Right ventricle myocardium superior (tissue), 1 donor: ENCODE measurements at regions not wholly inside any gene's neighbourhood (a gene's known extent, or its start where the extent isn't known, plus 50 kb on each side); places are given as distances from the start of the nearest gene placed in this dataset.
A peak's percentile ranks its signal among the peaks of the same experiment; 100 is the strongest.

Experiments
- ATAC-seq: fragments of 200-7000 bp; cut with Tn5 transposase; one replicate; pipeline ENCODE4 v1.9.1; 2020; ENCODE audit warnings: mild to moderate bottlenecking; ENCODE audit not compliant: poor library complexity
- DNase-seq: peaks from one replicate; pipeline ENCODE4 v3.0.0-alpha.2; 2020
- intact Hi-C: fragments of 100-400 bp; cut with DNase I; formaldehyde crosslinking; loops from one replicate; pipeline ENCODE4 v1.11.2; 2022
- donor health status: DM: no; HTN: yes; CAD: no; lungs with severe emphysema.

DNA sequence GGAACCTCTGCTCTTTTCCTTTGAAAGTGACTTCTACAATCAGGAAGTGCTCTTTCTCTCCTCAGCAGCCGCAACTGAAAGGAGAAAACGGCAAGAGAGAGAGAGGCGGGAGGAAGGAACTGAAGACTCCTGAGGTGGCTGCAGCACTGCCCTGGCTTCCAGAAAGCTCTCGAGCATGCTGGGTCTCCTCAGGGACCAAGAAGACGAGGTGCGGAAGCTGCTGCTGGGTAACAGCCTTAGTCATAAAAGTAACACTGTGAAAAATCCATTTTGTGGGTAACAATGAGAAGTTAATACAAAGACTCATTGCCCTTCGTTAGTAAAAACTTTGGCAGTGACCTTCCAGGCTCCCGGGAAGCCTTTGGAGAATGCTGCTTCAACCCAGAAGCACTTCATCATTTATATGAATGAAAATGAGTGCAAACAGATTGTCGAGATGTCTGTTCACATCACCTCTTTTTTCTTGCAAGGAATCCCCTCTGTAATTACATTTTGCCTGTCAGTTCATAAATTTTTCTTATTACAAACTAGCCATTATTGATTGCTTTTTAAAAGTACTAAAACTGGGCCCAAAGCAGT, 473.4 kb downstream of the SOX6 start:
- DNase-seq (no peak), ATAC-seq (peak; percentile 22)
- intact Hi-C loops: no loop called here

GRCh38 chr11:15883455-15883920, 472.9 kb downstream of the SOX6 start:
- no peak for DNase-seq
- peak; percentile 61 for ATAC-seq
- intact Hi-C loops: no loop called here

DNA sequence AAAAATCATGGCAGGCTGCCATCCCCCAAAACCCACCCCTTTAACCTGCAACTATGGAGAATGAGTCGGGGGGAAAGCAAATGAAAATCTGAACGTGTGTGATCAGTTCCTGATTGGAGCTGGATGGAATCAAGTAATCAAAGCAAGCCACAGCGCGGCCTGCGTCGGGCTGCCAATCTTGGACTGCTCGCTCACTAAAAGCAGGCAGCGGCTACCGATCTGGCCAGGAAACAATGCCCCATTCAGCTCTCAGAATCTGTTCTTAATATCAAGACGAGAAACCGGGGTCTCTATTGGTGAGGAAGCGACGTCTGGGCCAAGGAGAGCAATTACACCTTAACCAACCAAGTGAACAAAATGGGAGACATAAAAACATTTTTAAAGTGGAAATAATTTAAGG, 472.2 kb downstream of the SOX6 start:
- ATAC-seq (no peak), DNase-seq (no peak)
- intact Hi-C loops: no loop called here

DNA sequence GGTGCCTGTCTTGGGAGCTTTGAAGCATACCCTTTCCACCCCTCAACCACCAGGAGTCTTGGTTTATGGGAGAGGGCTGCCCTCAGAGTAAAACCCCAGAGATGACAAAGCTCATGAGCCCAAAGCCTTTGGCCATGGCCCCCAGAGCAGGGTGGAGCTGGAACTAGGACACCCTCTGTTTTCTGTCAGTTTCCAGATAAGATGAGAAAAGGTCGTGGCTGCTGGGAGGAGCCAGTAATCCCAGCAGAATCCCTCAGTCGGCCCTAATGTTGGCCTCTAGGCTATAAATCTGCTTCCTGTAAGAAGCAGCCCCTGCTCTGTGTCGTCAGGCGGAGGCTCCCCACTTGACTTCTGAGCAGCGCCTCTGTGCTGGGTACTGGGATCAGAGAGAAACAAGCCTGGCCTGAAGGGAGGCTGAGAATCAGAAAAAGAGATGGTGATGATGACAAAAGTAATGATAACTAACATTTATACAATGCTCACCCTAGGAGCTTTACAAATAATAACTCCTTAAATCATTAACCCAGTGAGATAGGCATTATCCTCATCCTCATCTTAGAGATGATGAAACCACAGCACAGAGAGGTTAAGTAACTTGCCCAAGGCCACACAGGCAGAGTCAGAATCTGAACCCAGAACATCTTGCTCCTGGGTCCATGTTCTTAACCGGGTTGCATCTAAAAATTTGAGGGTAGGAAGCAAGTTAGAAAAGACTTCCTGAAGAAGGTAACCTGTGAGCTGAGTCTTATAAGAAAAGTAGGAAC, 471.4 kb downstream of the SOX6 start:
- intact Hi-C loops: no loop called here
- peak; percentile 17 for ATAC-seq
- DNase-seq: no peak

DNA sequence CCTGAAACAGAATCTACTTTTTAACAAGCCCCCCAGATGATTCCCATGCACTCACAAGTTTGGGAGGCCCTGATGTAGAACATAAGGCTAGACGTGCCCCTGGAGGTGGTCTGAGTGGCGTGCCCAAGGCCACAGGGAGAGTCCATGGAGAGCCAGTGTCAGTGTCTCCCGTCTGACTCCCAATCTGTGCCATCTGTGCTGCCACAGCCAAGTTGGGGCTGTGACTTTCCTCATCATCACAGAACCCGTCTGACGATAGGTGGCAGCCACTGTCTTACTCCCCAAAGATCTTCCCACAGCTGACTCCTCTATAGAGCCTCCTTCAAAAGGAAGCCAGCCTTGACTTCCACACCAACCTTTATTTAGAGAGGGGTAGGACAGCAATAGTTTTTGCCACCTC, 470.5 kb downstream of the SOX6 start:
- ATAC-seq (no peak), DNase-seq (no peak)
- intact Hi-C loops: no loop called here

DNA sequence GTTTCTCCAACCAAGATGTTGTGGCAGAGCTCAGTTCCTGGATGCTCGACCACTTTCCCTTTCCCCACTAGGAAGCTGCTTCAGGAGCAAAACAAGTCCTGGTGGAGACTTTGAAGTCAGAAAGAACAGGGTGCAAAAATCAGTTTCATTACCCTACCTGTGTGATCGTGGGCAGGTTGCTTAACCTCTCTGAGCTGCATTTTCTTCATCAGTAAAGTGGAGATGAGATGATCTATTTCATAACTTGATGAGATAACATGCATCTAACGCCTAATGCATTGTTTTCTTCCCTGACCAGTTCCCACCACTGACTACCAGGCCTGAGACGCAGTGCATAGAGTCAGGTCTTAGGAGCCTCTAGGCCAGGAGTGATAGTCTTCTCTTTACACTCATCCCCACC, 470.0 kb downstream of the SOX6 start:
- ATAC-seq (no peak), DNase-seq (no peak)
- intact Hi-C loops: no loop called here

DNA sequence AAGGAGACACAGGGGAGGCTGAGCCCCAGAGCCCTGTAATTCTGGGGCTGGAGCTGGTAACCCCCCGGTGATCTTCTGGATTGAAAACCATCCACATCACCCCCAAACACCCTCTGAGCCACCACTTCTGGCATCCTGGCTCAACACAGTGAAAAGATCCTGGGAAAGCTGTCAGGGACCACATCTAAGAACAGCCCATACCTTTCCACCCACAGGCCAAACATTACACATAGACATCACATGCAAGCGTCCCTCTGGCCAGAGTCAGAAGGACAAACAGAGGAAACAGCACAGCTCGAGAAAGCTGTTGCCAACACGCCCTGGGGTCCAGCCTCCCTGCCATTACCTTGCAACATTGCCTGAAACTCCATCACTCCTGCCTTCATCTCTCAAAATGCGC, 469.5 kb downstream of the SOX6 start:
- no peak for DNase-seq
- ATAC-seq: no peak
- intact Hi-C loops: no loop called here

DNA sequence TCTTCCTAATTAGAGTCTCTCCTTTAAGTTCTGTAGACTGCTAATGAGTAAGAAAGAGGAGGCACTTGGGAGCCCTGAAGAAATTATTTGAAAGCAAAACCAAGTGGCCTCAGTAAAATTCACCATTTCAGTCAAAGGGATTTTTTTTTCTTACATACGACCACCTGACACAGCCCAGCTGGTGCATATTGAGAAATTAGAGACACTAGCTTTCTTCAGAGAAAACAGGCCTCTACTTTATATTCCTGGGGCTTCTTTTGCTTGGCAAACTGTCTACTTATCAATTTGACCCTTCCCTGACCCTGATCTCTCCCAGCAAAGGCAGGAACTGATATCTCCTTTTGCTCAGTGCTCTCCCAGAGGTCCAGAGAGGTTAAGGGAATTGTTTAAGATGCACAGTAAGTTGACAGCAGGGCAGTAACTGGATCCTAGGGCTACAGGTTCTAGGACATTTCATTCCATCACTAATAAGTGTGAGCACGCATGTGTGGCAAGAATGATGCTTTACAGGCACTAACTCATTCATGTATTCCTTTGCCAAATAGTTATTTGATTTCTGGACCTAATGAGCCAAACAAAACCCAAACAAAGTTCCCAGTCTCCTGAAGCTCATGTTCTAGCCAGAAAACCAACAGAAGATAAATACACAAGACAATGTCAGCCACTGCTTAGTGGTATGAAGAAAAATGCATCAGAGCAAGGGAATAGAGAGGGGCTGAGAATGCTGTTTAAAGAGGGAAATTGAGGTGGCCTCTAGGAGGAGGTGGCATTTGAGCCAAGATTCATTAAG, 467.6 kb downstream of the SOX6 start:
- DNase-seq: no peak
- intact Hi-C loops: no loop called here
- no peak for ATAC-seq

DNA sequence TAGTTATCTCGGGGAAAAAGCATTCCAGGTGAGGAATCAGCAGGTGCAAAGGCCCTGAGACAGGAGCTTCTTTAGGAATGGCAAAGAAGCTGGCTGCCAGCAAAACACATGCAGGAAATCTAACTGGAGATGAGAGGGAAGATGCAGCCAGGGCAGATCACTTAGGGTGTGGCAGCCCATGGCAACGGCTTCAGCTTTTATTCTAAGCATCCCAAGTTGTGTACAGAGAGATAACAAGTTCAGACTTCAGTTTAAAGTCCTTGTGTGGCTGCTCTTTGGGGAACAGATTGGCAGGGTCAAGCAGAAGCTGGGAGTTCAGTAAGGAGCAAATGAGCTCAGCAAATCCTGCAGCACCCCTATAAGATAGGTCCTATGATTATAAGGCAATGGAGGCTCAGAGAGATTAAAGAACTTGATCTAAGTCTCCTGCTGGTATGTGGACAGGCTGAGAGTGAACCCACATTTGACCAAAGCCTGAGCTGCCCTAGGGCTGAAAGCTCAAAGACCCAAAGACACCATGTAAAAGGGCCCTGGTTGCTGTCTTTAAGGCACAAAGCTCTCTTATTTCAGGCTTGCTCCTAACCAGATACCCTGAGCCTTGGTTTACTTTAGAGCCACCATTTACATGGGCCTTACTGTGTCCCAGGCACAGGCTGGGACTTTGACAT, 466.8 kb downstream of the SOX6 start:
- DNase-seq (no peak), ATAC-seq (no peak)
- intact Hi-C loops: no loop called here

DNA sequence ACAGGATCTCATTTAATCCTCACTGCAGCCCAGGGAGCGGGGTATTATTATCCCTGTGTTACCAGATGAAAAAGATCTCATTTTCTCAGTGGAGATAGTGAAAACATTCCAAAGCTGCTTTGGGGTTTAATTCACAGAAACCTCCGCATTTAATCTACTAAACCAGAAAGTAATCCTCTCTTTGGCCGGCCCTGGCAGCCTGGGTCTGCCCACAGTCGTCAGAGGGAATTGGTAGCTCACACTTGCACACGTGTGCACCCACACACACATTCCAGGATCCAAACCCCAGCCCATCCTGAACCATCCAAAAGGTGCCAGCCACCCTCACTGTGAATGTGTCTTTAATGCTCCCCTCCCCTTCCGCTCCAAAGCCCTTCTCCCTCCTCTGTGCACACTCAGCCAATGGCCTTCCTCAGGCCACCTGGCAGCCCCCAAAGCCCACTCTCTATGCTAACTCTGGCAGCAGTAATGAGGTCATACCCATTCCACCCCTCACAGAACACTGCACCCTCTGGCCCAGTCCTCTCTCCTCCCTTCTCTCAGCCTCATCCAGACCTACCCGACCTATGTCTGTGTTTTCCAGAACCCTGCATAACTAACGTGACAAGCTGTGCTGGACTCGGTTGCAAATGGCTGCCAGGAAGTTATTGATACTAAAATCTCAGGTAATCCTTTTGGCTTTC, 466.2 kb downstream of the SOX6 start:
- ATAC-seq (no peak), DNase-seq (no peak)
- intact Hi-C loops: no loop called here

DNA sequence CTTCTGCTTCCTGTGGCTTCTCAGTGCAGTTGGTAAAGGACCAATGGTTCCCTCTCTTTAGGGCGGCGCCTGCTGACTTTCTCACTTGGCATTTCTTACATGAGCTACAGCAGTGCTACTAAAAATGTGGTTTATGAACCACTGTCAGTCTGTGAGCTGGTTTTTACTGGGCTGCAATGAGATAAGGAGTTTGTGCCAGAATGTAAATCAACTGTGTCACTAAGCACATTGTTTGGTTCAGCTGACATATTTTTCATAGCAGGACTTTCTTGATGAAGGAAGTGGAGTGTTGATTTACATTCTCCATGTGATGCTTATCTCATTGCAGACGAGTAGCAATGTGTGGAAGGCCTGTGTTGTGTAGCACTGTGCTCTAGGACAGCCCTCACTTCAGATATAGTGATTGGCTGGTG, 463.3 kb downstream of the SOX6 start:
- intact Hi-C loops: no loop called here
- ATAC-seq: no peak
- no peak for DNase-seq

DNA sequence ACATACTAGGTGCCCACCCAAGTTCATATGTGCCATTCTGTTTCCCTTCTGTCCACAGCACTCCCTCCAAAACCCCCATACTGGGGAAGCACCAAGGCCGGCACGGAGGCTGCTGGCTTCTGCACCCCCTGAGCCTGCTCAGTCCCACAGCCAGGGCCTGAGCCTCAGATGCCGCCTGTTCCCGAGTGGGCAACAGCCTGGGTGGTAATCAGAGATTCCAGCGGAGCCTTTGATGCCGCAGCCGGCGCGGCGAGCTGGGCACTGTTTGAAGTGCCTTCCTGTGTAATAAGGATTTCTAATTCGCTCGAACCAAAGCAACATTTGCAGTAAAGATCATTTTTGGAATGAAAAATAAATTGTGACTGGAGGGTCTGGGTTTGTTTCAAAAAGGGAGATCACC, 460.3 kb downstream of the SOX6 start:
- ATAC-seq: no peak
- intact Hi-C loops: no loop called here
- DNase-seq: no peak

DNA sequence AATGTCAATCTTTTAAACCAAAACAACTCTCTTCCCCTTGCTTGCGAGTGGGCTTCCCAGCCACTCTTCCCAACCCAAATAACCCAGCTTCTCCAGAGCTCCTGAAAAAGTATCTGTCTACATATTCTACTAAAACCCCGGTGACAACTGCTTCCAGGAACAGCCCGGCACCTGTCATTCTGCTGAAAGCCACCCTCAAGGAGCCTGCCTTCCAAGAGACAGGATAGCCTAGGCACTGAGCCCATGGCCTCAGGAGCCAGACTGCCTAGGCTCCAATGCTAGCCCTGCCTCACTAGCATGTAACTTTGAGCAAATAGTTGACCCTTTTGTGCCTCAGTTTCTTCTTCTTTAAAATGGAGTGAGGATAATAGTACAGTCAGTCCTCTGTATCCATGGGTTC, 459.8 kb downstream of the SOX6 start:
- intact Hi-C loops: no loop called here
- ATAC-seq (no peak), DNase-seq (no peak)

- intact Hi-C loops: no loop called here
- ATAC-seq (no peak), DNase-seq (no peak)
Measured at GRCh38 chr11:15897211-15897960, 459.0 kb downstream of the SOX6 start.

DNA sequence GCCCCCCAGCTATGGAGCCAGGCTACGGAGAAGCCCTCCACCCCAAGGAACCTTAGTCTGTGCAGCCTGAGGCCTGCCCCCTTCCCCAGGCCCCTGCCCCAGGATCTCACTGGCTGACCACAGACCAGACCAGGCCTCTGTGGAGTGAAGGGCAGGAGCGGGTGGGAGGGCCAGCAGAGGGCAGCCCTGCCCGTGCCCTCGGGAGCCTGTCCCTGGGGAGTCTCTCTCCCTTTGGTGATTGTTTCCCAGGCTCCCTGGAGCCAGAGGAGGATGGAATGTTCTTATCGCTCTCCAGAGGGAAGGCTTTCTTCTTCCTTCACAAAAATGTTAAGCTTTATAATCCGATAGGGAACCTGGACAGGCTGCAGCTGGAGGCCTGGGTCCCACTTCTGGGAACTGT, 455.3 kb downstream of the SOX6 start:
- intact Hi-C loops: loop anchor here (10.0 kb wide), 1 partner anchor 724 kb away; no protein-coding TSS in a partner anchor
- DNase-seq: no peak
- ATAC-seq: peak; percentile 84

DNA sequence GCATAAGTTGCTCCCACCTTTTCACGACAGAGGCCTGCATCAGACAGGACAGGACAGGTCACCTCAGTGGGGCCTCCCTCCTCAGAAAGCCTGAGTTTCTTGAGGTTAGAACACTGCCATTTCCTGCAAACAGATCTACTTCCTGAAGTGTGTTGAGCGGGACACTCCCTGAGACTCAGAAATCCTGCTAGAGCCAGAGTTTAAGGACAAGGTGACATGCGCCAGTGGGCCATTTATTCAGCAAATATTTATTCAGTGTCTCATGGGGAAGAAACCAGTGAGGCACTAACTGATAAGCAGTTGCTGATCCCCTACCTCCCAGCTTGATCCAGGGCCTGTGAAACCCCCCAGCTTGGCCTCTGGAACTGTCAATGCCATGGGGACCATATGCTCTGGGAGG, 454.6 kb downstream of the SOX6 start:
- no peak for ATAC-seq

DNA sequence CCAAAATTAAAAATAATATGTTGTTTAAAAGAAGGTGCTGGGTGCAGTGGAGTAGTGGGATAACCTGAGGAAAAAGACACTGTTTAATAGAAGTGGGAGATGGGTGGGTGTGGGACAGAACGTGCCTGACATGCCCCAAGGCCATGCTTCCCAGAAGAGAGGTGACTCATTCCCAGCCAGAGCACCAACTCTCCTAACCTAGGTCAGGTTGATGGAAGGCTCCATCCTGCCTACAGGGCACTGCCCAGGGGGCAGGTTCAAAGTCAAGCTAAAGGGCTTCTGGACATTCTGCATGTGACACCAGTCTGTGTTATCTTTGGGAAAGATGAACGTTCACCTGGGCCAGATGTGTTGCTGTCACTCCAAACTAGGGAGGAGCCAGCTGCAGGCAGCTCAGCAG, 453.1 kb downstream of the SOX6 start:
- no peak for ATAC-seq
- DNase-seq: no peak
- intact Hi-C loops: loop anchor here (10.0 kb wide), 1 partner anchor 722 kb away; no protein-coding TSS in a partner anchor

More for the DNA sequence above, 454.6 kb downstream of the SOX6 start:
- DNase-seq: no peak
- intact Hi-C loops: loop anchor here (10.0 kb wide), 1 partner anchor 723 kb away; no protein-coding TSS in a partner anchor
